Left lung (tissue), 4 donors: ENCODE measurements at regions not wholly inside any gene's neighbourhood (a gene's known extent, or its start where the extent isn't known, plus 50 kb on each side); places are given as distances from the start of the nearest gene placed in this dataset.

Experiments used
- ATAC-seq: fragments of 200-7000 bp; cut with Tn5 transposase; one replicate; pipeline ENCODE4 v1.9.1; 2020; ENCODE audit warnings: moderate library complexity
- DNase-seq, 4 donors: peaks; one replicate each; pipeline ENCODE4 v3.0.0-alpha.2; 2013 to 2020
- H3K27ac ChIP-seq, 2 donors: fragments of 200-600 bp; sonication (generic) in 1 of 2; one replicate each; pipeline versions ENCODE4 v1.5.0 to v1.8.0; 2020 to 2021
- H3K27me3 ChIP-seq, 2 donors: fragments of 200-600 bp; sonication (generic) in 1 of 2; one replicate each; pipeline versions ENCODE4 v1.5.0 to v1.8.0; 2020 to 2021
- H3K36me3 ChIP-seq, 2 donors: fragments of 200-600 bp; sonication (generic) in 1 of 2; one replicate each; pipeline versions ENCODE4 v1.5.0 to v1.8.0; 2020 to 2021
- H3K4me1 ChIP-seq, 2 donors: fragments of 200-600 bp; one replicate each; pipeline ENCODE4 v1.8.0; 2021
- H3K4me3 ChIP-seq, 2 donors: fragments of 200-600 bp; sonication (generic) in 1 of 2; one replicate each; pipeline versions ENCODE4 v1.5.0 to v1.8.0; 2020 to 2021; ENCODE audit warnings: mild to moderate bottlenecking in 1 of 2
- H3K9me3 ChIP-seq, 2 donors: fragments of 200-600 bp; sonication (generic) in 1 of 2; one replicate each; pipeline versions ENCODE4 v1.5.0 to v1.8.0; 2020 to 2021
- CTCF ChIP-seq, 2 donors: fragments of 200-600 bp; sonication (generic) in 1 of 2; IDR thresholded peaks; one replicate each; pipeline versions ENCODE4 v1.5.0 to v1.8.0; 2021; ENCODE audit warnings: antibody characterized with exemption in 2 of 2
- intact Hi-C, 2 donors: fragments of 100-400 bp; cut with DNase I; formaldehyde crosslinking; loops; one replicate each; pipeline versions ENCODE4 v1.11.2 to v1.14.2; 2022
- donor health status: DM: no; HTN: yes; CAD: no.
- donor health status: DM: no; HTN: no; CAD: no.

GRCh38 chr7:116128139-116128538 is 82.2 kb upstream of the TES start:
- no peaks in the 10 kb centered on the region for H3K4me1 ChIP-seq
- peaks cover 0 to 10% of the 10 kb centered on the region in 2 donors for H3K9me3 ChIP-seq
- no peak for TF ChIP-seq CTCF (IDR thresholded peaks at IDR 0.05)
- no peak for DNase-seq
- H3K27ac ChIP-seq, result no peak overlapping the region
- no peak overlapping the region for H3K4me3 ChIP-seq
- no peak for ATAC-seq
- no peaks in the 10 kb centered on the region for H3K36me3 ChIP-seq
- intact Hi-C loops, result no loop called here
- H3K27me3 ChIP-seq, result no peaks in the 10 kb centered on the region

- no peaks in the 10 kb centered on the region for H3K27me3 ChIP-seq
- no peaks in the 10 kb centered on the region for H3K9me3 ChIP-seq
- no peaks in the 10 kb centered on the region for H3K36me3 ChIP-seq
- no peak for TF ChIP-seq CTCF (IDR thresholded peaks at IDR 0.05)
- ATAC-seq (no peak), DNase-seq (no peak)
- no peaks in the 10 kb centered on the region for H3K4me1 ChIP-seq
- H3K4me3 ChIP-seq, result no peak overlapping the region
- no peak overlapping the region for H3K27ac ChIP-seq
- intact Hi-C loops, result no loop called here
Observed at GRCh38 chr7:116135306-116135705, 75.0 kb upstream of the TES start.

GRCh38 chr7:116138202-116138801 is 72.0 kb upstream of the TES start:
- DNase-seq, result peak in 2 of 4 donors; percentile 47 to 67
- Histone ChIP-seq H3K4me1 (no peaks in the 10 kb centered on the region), H3K27ac (no peak overlapping the region), H3K27me3 (no peaks in the 10 kb centered on the region), H3K4me3 (no peak overlapping the region), H3K36me3 (no peaks in the 10 kb centered on the region), H3K9me3 (no peaks in the 10 kb centered on the region)
- ATAC-seq, result peak; percentile 94
- TF ChIP-seq CTCF (IDR thresholded peaks at IDR 0.05), result peak; percentile 70 to 74
- intact Hi-C loops, result no loop called here

- Histone ChIP-seq H3K9me3 (no peaks in the 10 kb centered on the region), H3K36me3 (no peaks in the 10 kb centered on the region), H3K4me3 (no peak overlapping the region), H3K27ac (no peak overlapping the region), H3K27me3 (no peaks in the 10 kb centered on the region), H3K4me1 (no peaks in the 10 kb centered on the region)
- DNase-seq, result no peak
- intact Hi-C loops, result no loop called here
- peak; percentile 59 for ATAC-seq
- no peak for TF ChIP-seq CTCF (IDR thresholded peaks at IDR 0.05)
Observed at GRCh38 chr7:116139007-116139406, 71.3 kb upstream of the TES start.

- H3K4me3 ChIP-seq, result no peak overlapping the region
- no peaks in the 10 kb centered on the region for H3K9me3 ChIP-seq
Observed at GRCh38 chr7:116139807-116140206, 70.5 kb upstream of the TES start.

More at GRCh38 chr7:116139807-116140206, 70.5 kb upstream of the TES start:
- no peaks in the 10 kb centered on the region for H3K36me3 ChIP-seq
- intact Hi-C loops, result no loop called here
- ATAC-seq, result no peak
- TF ChIP-seq CTCF (IDR thresholded peaks at IDR 0.05), result no peak
- no peak for DNase-seq
- no peaks in the 10 kb centered on the region for H3K27me3 ChIP-seq
- H3K4me1 ChIP-seq, result no peaks in the 10 kb centered on the region
- H3K27ac ChIP-seq, result no peak overlapping the region
